ENCODE measurements at regions not wholly inside any gene's neighbourhood (a gene's known extent, or its start where the extent isn't known, plus 50 kb on each side); places are given as distances from the start of the nearest gene placed in this dataset.

- TF ChIP-seq, protein P1, sequence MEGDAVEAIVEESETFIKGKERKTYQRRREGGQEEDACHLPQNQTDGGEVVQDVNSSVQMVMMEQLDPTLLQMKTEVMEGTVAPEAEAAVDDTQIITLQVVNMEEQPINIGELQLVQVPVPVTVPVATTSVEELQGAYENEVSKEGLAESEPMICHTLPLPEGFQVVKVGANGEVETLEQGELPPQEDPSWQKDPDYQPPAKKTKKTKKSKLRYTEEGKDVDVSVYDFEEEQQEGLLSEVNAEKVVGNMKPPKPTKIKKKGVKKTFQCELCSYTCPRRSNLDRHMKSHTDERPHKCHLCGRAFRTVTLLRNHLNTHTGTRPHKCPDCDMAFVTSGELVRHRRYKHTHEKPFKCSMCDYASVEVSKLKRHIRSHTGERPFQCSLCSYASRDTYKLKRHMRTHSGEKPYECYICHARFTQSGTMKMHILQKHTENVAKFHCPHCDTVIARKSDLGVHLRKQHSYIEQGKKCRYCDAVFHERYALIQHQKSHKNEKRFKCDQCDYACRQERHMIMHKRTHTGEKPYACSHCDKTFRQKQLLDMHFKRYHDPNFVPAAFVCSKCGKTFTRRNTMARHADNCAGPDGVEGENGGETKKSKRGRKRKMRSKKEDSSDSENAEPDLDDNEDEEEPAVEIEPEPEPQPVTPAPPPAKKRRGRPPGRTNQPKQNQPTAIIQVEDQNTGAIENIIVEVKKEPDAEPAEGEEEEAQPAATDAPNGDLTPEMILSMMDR (conservative IDR thresholded peaks at IDR 0.05; ENCODE audit: low read depth, low read length), result no peak
- TF ChIP-seq EZH2 (IDR thresholded peaks at IDR 0.05; ENCODE audit: low read length, unreplicated experiment) (no peak), EZH2phosphoT487 (IDR thresholded peaks at IDR 0.05; ENCODE audit: borderline replicate concordance, low read length) (no peak)
Observed at GRCh38 chr7:84735011-84735410, 451.8 kb downstream of the SEMA3D start.

Measured in PC-3 (cell line).